ENCODE measurements at regions not wholly inside any gene's neighbourhood (a gene's known extent, or its start where the extent isn't known, plus 50 kb on each side); places are given as distances from the start of the nearest gene placed in this dataset.

GRCh38 chr10:2955064-2955463 lies 112.3 kb upstream of the PFKP start:
- WGBS, 2 donors (ENCODE audit: low coverage in 1 of 2) = 70% methylated on average over 1 of the region's 1 CpG; no CpG with 5 or more reads in 1 of the 2 donors
- no peaks in the 10 kb centered on the region for H3K9me3 ChIP-seq
- ATAC-seq = no peak
- H3K27me3 ChIP-seq = peaks cover 20% of the 10 kb centered on the region
- TF ChIP-seq POLR2A (IDR thresholded peaks at IDR 0.05) = no peak
- no peaks in the 10 kb centered on the region for H3K4me1 ChIP-seq
- H3K4me3 ChIP-seq = no peak overlapping the region
- H3K36me3 ChIP-seq = no peaks in the 10 kb centered on the region
- H3K27ac ChIP-seq = no peak overlapping the region

GRCh38 chr10:2953495-2953894 lies 113.9 kb upstream of the PFKP start:
- H3K27ac ChIP-seq = no peak overlapping the region
- no peaks in the 10 kb centered on the region for H3K4me1 ChIP-seq
- WGBS, 2 donors (ENCODE audit: low coverage in 1 of 2) = 80 to 100% methylated on average over 2 of the region's 2 CpGs
- no peak overlapping the region for H3K4me3 ChIP-seq
- H3K9me3 ChIP-seq = no peaks in the 10 kb centered on the region
- TF ChIP-seq POLR2A (IDR thresholded peaks at IDR 0.05) (no peak), POLR2AphosphoS5 (IDR thresholded peaks at IDR 0.05) (no peak)
- ATAC-seq = no peak
- H3K36me3 ChIP-seq = no peaks in the 10 kb centered on the region
- H3K27me3 ChIP-seq = peaks cover 28% of the 10 kb centered on the region

GRCh38 chr10:2951235-2951835 lies 116.0 kb upstream of the PFKP start:
- no peaks in the 10 kb centered on the region for H3K36me3 ChIP-seq
- H3K27ac ChIP-seq = no peak overlapping the region
- no peak overlapping the region for H3K4me3 ChIP-seq
- no peak for ATAC-seq
- no peaks in the 10 kb centered on the region for H3K4me1 ChIP-seq
- TF ChIP-seq CTCF (IDR thresholded peaks at IDR 0.05) = no peak
- no peak for TF ChIP-seq EP300 (IDR thresholded peaks at IDR 0.05)
- no peak for TF ChIP-seq POLR2A (IDR thresholded peaks at IDR 0.05)
- no peak for TF ChIP-seq POLR2AphosphoS5 (IDR thresholded peaks at IDR 0.05)
- H3K9me3 ChIP-seq = no peaks in the 10 kb centered on the region
- H3K27me3 ChIP-seq = peaks cover 28% of the 10 kb centered on the region
- WGBS, 2 donors (ENCODE audit: low coverage in 1 of 2) = 49 to 73% methylated on average over 6 to 7 of the region's 10 CpGs

- Histone ChIP-seq H3K4me3 (no peak overlapping the region), H3K4me1 (no peaks in the 10 kb centered on the region), H3K36me3 (no peaks in the 10 kb centered on the region), H3K27me3 (peaks cover 35% of the 10 kb centered on the region), H3K27ac (no peak overlapping the region), H3K9me3 (no peaks in the 10 kb centered on the region)
- ATAC-seq = no peak
- WGBS, 2 donors (ENCODE audit: low coverage in 1 of 2) = 48 to 96% methylated on average over 2 to 3 of the region's 5 CpGs
- TF ChIP-seq POLR2AphosphoS5 (IDR thresholded peaks at IDR 0.05) (no peak), POLR2A (IDR thresholded peaks at IDR 0.05) (no peak), EP300 (IDR thresholded peaks at IDR 0.05) (no peak), CTCF (IDR thresholded peaks at IDR 0.05) (no peak)
These were observed 116.8 kb upstream of the PFKP start for GRCh38 chr10:2950546-2950945.

DNA sequence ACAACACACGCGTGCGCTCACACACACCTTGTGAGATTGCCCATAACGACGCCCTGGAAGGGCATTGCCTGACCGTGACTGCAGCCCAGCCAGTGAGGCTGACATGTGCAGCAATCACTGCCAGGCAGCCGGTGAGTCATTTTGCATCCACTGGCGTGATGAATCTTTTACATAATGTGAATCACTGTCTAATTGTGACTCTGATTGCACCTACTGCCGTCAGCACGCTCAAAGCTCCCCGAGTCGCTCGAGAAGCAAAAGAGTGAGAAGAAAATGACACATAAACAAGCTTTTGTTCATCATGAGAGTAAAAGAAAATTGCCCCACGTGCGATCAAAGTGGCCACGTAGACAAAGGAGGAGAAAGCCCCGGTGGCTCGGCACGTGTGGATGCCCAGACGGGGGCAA lies 117.4 kb upstream of the PFKP start:
- Histone ChIP-seq H3K4me1 (no peaks in the 10 kb centered on the region), H3K9me3 (no peaks in the 10 kb centered on the region), H3K27me3 (peaks cover 41% of the 10 kb centered on the region), H3K36me3 (no peaks in the 10 kb centered on the region), H3K4me3 (no peak overlapping the region), H3K27ac (no peak overlapping the region)
- TF ChIP-seq POLR2AphosphoS5 (IDR thresholded peaks at IDR 0.05) (no peak), POLR2A (IDR thresholded peaks at IDR 0.05) (no peak), EP300 (IDR thresholded peaks at IDR 0.05) (no peak)
- ATAC-seq = no peak
- WGBS, 2 donors (ENCODE audit: low coverage in 1 of 2) = 72 to 73% methylated on average over 6 to 15 of the region's 20 CpGs

DNA sequence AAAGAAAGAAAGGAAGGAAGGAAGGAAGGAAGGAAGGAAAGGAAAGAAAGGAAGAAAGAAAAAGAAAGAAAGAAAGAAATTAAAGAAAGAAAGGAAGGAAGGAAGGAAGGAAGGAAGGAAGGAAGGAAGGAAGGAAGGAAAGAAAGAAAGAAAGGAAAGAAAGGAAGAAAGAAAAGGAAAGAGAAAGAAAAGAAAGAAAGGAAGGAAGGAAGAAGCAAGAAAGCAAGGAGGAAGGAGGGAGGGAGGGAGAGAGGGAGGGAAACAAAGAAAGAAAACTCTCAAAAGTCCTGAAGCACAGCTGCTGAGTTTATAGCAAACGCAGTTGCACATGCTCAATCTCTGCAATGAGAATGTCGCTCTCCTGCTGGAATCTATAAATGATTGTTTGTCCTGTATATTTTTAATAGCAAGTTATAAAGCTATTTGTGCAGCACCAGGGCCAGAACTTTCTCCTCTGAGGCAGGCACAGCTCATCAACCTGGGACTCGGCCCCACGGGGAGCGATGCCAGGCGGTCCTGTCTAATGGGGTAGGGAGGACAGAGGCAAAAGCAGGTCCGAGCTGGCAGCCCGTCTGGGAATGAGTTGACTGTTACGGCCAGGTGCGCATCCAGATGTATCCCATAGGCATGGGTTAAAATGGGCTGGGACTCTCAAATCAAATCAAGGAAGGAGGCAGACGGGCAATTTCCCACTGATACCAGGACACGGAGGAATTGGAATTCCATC lies 118.0 kb upstream of the PFKP start:
- H3K4me3 ChIP-seq = no peak overlapping the region
- no peaks in the 10 kb centered on the region for H3K9me3 ChIP-seq
- no peaks in the 10 kb centered on the region for H3K36me3 ChIP-seq
- no peaks in the 10 kb centered on the region for H3K4me1 ChIP-seq
- no peak for TF ChIP-seq CTCF (IDR thresholded peaks at IDR 0.05)
- no peak for TF ChIP-seq POLR2A (IDR thresholded peaks at IDR 0.05)
- TF ChIP-seq EP300 (IDR thresholded peaks at IDR 0.05) = no peak
- no peak for ATAC-seq
- peaks cover 43% of the 10 kb centered on the region for H3K27me3 ChIP-seq
- H3K27ac ChIP-seq = no peak overlapping the region
- WGBS, 2 donors (ENCODE audit: low coverage in 1 of 2) = 30 to 55% methylated on average over 2 of the region's 12 CpGs
